ENCODE measurements at regions not wholly inside any gene's neighbourhood (a gene's known extent, or its start where the extent isn't known, plus 50 kb on each side); places are given as distances from the start of the nearest gene placed in this dataset.
A peak's percentile ranks its signal among the peaks of the same experiment; 100 is the strongest.
"Not testable (repeated sequence)": the region's sequence is repeated elsewhere in the genome, so short reads cannot be mapped to it uniquely, and the experiment has no call there.

- ATAC-seq; H4K20me1 ChIP-seq (ENCODE audit: low read length); intact Hi-C loops (cut with micrococcal nuclease); H3K27ac ChIP-seq (ENCODE audit: low read length); CTCF ChIA-PET; H3K36me3 ChIP-seq (ENCODE audit: low read depth, low read length); H3K27me3 ChIP-seq (ENCODE audit: low read length); H3K79me2 ChIP-seq (ENCODE audit: low read length); H3K4me2 ChIP-seq (ENCODE audit: low read length); H3K4me3 ChIP-seq (ENCODE audit: low read length); DNase-seq; H3K4me1 ChIP-seq (ENCODE audit: insufficient read depth, low read length); H2AFZ ChIP-seq (ENCODE audit: low read length); H3K9ac ChIP-seq (ENCODE audit: low read length); H3K9me2 ChIP-seq (replicated peaks; ENCODE audit: low read length); BruUV-seq (replicated peaks); H3F3A ChIP-seq (ENCODE audit: low read length, unreplicated experiment); H3K9me3 ChIP-seq (ENCODE audit: low read length); POLR2A ChIA-PET (ENCODE audit: unreplicated experiment): not testable (repeated sequence)
These were observed 265.3 kb downstream of the OR4F29 start for GRCh38 chr1:186223-186622.

- H3K9me3 ChIP-seq (ENCODE audit: low read length); H3K4me2 ChIP-seq (ENCODE audit: low read length); H3K9me2 ChIP-seq (replicated peaks; ENCODE audit: low read length); H3K27ac ChIP-seq (ENCODE audit: low read length); H2AFZ ChIP-seq (ENCODE audit: low read length); POLR2A ChIA-PET (ENCODE audit: unreplicated experiment); intact Hi-C loops (cut with micrococcal nuclease); H3F3A ChIP-seq (ENCODE audit: low read length, unreplicated experiment); H4K20me1 ChIP-seq (ENCODE audit: low read length); H3K4me1 ChIP-seq (ENCODE audit: insufficient read depth, low read length); DNase-seq; H3K4me3 ChIP-seq (ENCODE audit: low read length); ATAC-seq; H3K36me3 ChIP-seq (ENCODE audit: low read depth, low read length); CTCF ChIA-PET; BruUV-seq (replicated peaks); H3K9ac ChIP-seq (ENCODE audit: low read length); H3K79me2 ChIP-seq (ENCODE audit: low read length); H3K27me3 ChIP-seq (ENCODE audit: low read length): not testable (repeated sequence)
These were observed 266.0 kb downstream of the OR4F29 start for GRCh38 chr1:185526-185925.

- H3K4me1 ChIP-seq (ENCODE audit: insufficient read depth, low read length); H3K9me2 ChIP-seq (replicated peaks; ENCODE audit: low read length); H3K9me3 ChIP-seq (ENCODE audit: low read length); H3K9ac ChIP-seq (ENCODE audit: low read length); H3K4me2 ChIP-seq (ENCODE audit: low read length); CTCF ChIA-PET; BruUV-seq (replicated peaks); H3K27me3 ChIP-seq (ENCODE audit: low read length); H3K36me3 ChIP-seq (ENCODE audit: low read depth, low read length); H3K27ac ChIP-seq (ENCODE audit: low read length); H4K20me1 ChIP-seq (ENCODE audit: low read length); intact Hi-C loops (cut with micrococcal nuclease); POLR2A ChIA-PET (ENCODE audit: unreplicated experiment); H3K79me2 ChIP-seq (ENCODE audit: low read length); H2AFZ ChIP-seq (ENCODE audit: low read length); DNase-seq; ATAC-seq; H3K4me3 ChIP-seq (ENCODE audit: low read length); H3F3A ChIP-seq (ENCODE audit: low read length, unreplicated experiment): not testable (repeated sequence)
These were observed 267.2 kb downstream of the OR4F29 start for GRCh38 chr1:184336-184686.

- POLR2A ChIA-PET (ENCODE audit: unreplicated experiment); intact Hi-C loops (cut with micrococcal nuclease); H3K9ac ChIP-seq (ENCODE audit: low read length); DNase-seq; H4K20me1 ChIP-seq (ENCODE audit: low read length); H3K27ac ChIP-seq (ENCODE audit: low read length); H3K4me1 ChIP-seq (ENCODE audit: insufficient read depth, low read length); CTCF ChIA-PET; H3K27me3 ChIP-seq (ENCODE audit: low read length); H3F3A ChIP-seq (ENCODE audit: low read length, unreplicated experiment); H3K9me2 ChIP-seq (replicated peaks; ENCODE audit: low read length); H3K79me2 ChIP-seq (ENCODE audit: low read length); H3K9me3 ChIP-seq (ENCODE audit: low read length); H3K4me3 ChIP-seq (ENCODE audit: low read length); H3K4me2 ChIP-seq (ENCODE audit: low read length); H2AFZ ChIP-seq (ENCODE audit: low read length); ATAC-seq; H3K36me3 ChIP-seq (ENCODE audit: low read depth, low read length): not testable (repeated sequence)
- BruUV-seq (replicated peaks), result TSS peak; percentile 14
These were observed 267.7 kb downstream of the OR4F29 start for GRCh38 chr1:183620-184335.

- H3K9me2 ChIP-seq (replicated peaks; ENCODE audit: low read length); H3K4me2 ChIP-seq (ENCODE audit: low read length); BruUV-seq (replicated peaks); intact Hi-C loops (cut with micrococcal nuclease); POLR2A ChIA-PET (ENCODE audit: unreplicated experiment); H3K79me2 ChIP-seq (ENCODE audit: low read length); H3K4me3 ChIP-seq (ENCODE audit: low read length); ATAC-seq; DNase-seq; H2AFZ ChIP-seq (ENCODE audit: low read length); H4K20me1 ChIP-seq (ENCODE audit: low read length); CTCF ChIA-PET; H3K9me3 ChIP-seq (ENCODE audit: low read length); H3K27me3 ChIP-seq (ENCODE audit: low read length); H3F3A ChIP-seq (ENCODE audit: low read length, unreplicated experiment); H3K9ac ChIP-seq (ENCODE audit: low read length); H3K4me1 ChIP-seq (ENCODE audit: insufficient read depth, low read length); H3K27ac ChIP-seq (ENCODE audit: low read length); H3K36me3 ChIP-seq (ENCODE audit: low read depth, low read length): not testable (repeated sequence)
These were observed 268.4 kb downstream of the OR4F29 start for GRCh38 chr1:183081-183480.

GRCh38 chr1:182631-183030 lies 268.8 kb downstream of the OR4F29 start:
- H3F3A ChIP-seq (ENCODE audit: low read length, unreplicated experiment); H2AFZ ChIP-seq (ENCODE audit: low read length); ATAC-seq; H4K20me1 ChIP-seq (ENCODE audit: low read length); BruUV-seq (replicated peaks); POLR2A ChIA-PET (ENCODE audit: unreplicated experiment); DNase-seq; H3K9me3 ChIP-seq (ENCODE audit: low read length); H3K36me3 ChIP-seq (ENCODE audit: low read depth, low read length); H3K9ac ChIP-seq (ENCODE audit: low read length); H3K9me2 ChIP-seq (replicated peaks; ENCODE audit: low read length); H3K79me2 ChIP-seq (ENCODE audit: low read length); H3K4me3 ChIP-seq (ENCODE audit: low read length); intact Hi-C loops (cut with micrococcal nuclease); H3K4me2 ChIP-seq (ENCODE audit: low read length); H3K4me1 ChIP-seq (ENCODE audit: insufficient read depth, low read length); CTCF ChIA-PET; H3K27ac ChIP-seq (ENCODE audit: low read length); H3K27me3 ChIP-seq (ENCODE audit: low read length): not testable (repeated sequence)

All from PC-3 (cell line).